GM18907 (cell line): ENCODE measurements at regions not wholly inside any gene's neighbourhood (a gene's known extent, or its start where the extent isn't known, plus 50 kb on each side); places are given as distances from the start of the nearest gene placed in this dataset.

Experiments used
- ATAC-seq: cut with Tn5 transposase; IDR thresholded peaks from one replicate; pipeline ENCODE4 v1.9.1; 2021; ENCODE audit warnings: mild to moderate bottlenecking, moderate library complexity; ENCODE audit not compliant: unreplicated experiment

- ATAC-seq: peak; percentile 41
Observed at GRCh38 chr7:85471740-85472139, 284.9 kb upstream of the SEMA3D start.

DNA sequence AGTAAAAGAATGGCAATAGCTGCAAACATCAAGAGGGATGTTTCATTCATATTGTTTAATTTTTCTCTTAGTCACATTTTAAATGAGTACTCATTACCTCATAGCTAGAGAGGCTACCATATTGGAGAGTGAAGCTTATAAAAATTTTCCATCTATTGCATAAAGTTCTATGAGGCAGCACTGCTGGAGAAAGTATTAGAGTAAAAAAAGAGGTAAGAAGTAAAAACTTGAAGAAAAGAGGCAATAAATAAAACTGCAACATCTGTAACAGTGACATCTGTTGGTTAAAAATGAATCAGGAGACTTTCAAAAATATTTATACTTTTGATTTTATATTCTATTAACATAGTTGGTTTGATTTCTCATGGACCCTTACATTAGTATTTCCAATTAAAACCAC is 284.5 kb upstream of the SEMA3D start:
- no peak for ATAC-seq

GRCh38 chr7:85469446-85470010 is 282.7 kb upstream of the SEMA3D start:
- no peak for ATAC-seq

- no peak for ATAC-seq
Observed at GRCh38 chr7:85464042-85464651, 277.3 kb upstream of the SEMA3D start.

- ATAC-seq: no peak
Observed at GRCh38 chr7:85462671-85463070, 275.8 kb upstream of the SEMA3D start.

- no peak for ATAC-seq
Observed at GRCh38 chr7:85457911-85458310, 271.1 kb upstream of the SEMA3D start.

GRCh38 chr7:85456254-85456653 is 269.4 kb upstream of the SEMA3D start:
- ATAC-seq: no peak

DNA sequence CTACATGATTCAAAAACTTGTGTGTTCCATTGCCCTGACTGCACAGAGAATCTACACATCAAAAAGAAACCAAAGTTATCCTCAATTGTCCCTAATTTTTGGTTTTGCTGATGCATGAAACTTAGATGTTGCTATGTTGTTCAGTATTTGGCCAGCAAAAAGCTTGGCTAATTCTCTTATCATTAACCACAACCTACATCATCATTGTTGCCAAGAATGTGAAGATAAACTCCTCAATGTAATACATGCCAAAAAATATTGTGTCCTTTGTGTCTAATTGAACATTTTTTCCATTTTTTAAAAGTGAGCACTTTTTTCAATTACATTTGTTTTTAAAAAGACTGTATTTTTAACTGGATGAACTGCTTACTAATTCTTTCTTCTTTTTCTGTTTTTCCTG is 268.0 kb upstream of the SEMA3D start:
- ATAC-seq: no peak

DNA sequence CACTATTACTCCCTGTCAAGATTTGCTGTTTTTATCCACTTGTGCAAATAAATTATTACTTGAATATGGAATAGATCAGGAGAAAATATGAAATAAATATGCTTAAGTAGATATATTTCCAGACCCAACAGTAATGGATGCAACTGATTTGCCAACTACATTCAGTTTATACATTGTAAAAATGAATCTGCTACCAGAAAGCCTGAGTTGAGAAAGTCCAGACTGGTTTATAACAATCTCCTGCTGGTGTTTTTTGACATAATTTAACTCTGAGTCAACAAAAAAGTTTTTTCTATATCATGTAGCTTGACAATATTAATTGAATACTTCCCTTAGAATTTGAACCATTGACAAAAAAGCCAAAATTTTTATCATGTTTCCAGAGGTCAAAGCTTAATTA is 265.8 kb upstream of the SEMA3D start:
- no peak for ATAC-seq

GRCh38 chr7:85449478-85449877 is 262.6 kb upstream of the SEMA3D start:
- ATAC-seq: no peak

DNA sequence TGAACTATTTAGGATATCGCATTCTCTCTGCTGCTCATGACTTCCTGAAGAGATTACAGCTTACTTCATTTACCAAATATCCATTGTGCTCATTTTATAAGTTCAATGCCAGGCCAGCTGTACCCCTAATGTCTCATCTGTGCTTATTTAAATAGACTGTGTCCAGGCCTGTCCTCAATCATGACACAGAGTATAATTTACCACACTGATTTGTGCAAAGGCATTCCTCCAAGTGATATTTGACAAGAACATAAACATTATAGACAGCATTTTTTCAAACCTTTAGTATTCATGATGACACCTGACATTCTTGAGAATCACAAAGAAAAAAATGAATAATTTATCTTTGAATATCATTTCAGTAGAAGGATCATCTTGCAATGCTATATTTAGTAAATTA is 260.1 kb upstream of the SEMA3D start:
- ATAC-seq: no peak

DNA sequence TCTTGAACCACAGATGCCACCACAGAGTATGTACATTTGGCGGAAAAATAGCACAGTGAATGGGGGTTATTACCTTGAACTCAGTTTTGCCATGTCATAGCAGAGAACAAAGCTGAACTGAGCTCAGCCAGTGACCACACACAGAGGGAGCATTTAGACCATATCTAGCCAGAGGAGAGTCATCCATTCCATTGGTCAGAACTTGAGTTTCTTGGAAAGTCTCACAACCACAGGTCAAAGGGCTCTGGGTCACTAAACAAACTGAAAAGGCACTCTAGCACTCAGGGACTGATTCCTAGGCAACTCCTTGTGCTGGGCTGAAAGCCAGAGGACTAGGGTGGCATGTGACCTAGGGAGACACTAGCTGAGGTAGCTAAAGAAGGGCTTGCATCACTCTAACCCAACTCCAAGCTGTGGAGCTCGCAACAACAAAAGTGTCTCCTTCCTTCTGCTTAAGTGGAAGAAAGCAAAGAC is 239.7 kb upstream of the SEMA3D start:
- ATAC-seq: no peak

- no peak for ATAC-seq
Observed at GRCh38 chr7:85424298-85424697, 237.4 kb upstream of the SEMA3D start.

DNA sequence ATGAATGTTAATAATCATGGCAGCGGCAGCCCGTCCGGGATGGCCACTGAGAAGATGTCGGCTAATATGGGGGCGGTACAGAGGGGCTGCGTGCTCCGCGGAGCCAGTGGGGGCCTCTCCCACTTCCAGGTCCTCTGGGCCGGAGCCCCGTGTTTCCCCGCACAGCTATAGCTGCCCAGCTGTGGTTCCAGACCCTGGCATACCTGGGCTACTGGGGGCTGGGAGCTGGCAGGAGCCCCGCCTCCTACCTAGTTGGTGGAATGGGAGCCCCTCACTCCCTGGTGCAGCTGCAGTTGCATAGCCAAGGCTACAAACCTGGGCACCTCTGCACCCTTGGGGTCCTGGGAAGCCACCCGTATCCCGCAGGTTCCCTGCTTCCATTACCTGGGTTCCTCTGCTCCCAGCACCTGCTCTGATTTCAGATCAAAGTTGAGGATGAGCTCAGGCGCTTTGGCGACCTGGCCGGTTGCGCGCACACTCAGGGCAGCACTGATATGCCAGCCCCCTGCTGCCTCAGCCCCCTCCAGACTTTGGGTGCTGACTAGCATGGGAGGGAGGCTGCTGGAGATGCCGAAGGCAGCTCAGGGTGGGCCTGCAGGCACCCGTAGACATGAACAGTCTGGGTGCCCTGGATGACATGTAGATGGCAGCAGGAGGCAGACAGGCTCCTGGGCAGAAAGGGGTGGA is 236.5 kb upstream of the SEMA3D start:
- no peak for ATAC-seq

DNA sequence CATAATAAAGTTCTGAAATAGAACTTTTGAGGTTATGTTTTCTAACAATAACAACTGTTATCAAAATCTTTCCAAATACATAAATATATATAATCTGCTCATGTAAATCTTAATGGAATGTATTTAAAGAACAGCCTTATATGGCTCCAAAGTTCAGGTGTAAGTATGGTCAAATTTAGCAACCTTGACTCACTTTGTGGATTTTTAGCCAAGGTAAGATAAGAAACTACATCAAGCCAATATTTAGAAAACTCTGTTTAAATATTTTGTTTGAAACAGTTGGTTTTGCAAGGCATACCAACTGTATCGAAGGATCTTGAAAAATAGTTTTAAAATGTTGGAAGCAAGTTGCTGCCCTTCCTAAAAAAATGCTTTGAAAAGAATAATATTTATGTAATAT is 228.9 kb upstream of the SEMA3D start:
- ATAC-seq: no peak

GRCh38 chr7:85413718-85414117 is 226.9 kb upstream of the SEMA3D start:
- no peak for ATAC-seq

- ATAC-seq: no peak
Observed at GRCh38 chr7:85412912-85413311, 226.1 kb upstream of the SEMA3D start.

DNA sequence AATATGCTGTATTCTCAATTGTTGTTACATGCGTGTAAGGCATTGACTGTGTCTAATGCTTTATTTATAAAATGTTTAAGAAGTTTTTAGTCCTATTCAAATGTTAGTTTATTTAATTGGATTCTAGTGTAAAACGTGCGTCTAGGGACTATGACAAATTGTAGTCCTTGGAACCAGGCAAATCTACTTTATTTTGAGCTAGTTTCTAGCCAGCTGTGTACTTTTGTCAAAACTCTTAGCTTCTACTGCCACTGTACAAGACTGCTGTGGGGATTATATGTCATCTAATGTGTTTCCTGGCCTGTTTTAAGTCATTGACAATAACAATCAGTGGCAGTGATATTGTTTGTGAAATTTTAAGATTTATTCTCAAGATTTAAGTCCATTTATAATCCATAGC is 220.5 kb upstream of the SEMA3D start:
- no peak for ATAC-seq

- no peak for ATAC-seq
Observed at GRCh38 chr7:85405016-85405902, 218.4 kb upstream of the SEMA3D start.

DNA sequence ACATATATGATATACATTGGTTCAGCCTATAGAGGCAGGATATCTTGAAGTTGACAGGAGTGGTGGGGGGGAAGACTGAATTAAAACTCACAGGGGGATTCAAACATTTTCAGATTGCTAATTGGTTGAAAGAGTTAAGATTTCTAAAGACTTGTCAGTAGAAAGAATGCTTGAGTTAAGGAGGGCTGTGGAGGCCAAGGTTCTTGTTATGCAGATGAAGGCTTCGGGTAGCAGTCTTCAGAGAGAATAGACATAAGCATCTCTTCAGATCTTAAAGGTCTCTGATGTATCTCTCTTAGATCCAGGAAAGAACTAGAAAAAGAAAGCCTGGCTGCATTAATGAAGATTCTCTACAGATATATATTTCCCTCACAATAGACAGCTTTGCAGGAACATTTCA is 209.8 kb upstream of the SEMA3D start:
- no peak for ATAC-seq

DNA sequence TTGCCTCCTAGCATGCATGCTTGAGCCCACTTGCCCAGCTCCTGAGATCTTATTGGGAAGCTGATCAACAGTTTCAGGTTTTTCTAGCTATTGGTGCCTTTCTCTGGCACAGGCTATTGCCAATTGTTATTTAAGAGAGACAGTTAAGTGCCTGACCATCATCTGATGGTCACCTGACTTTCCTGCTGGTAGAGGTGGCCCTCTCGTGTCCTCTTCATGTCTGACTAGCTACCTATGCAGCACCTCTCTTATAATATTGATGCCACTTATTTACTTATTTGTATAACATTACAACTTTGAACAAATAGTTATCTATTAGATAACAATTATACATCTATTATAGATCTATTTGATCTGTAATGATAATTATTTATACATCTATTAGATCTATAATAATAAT is 205.9 kb upstream of the SEMA3D start:
- no peak for ATAC-seq
